AG10803 (cell line): ENCODE measurements at regions not wholly inside any gene's neighbourhood (a gene's known extent, or its start where the extent isn't known, plus 50 kb on each side); places are given as distances from the start of the nearest gene placed in this dataset.
A peak's percentile ranks its signal among the peaks of the same experiment; 100 is the strongest.

ENCODE experiments used
- DNase-seq: peaks from one replicate; pipeline ENCODE4 v3.0.0; 2010; ENCODE audit warnings: low read depth
- H3K4me3 ChIP-seq: 2 replicates; pipeline ENCODE4 v1.5.1; 2011; ENCODE audit warnings: mild to moderate bottlenecking, low read length, control low read depth
- TF ChIP-seq, protein P1 (sequence below): conservative IDR thresholded peaks from 2 replicates; pipeline ENCODE4 v1.5.1; 2011; ENCODE audit warnings: mild to moderate bottlenecking, low read length, control low read depth, inconsistent platforms

DNA sequence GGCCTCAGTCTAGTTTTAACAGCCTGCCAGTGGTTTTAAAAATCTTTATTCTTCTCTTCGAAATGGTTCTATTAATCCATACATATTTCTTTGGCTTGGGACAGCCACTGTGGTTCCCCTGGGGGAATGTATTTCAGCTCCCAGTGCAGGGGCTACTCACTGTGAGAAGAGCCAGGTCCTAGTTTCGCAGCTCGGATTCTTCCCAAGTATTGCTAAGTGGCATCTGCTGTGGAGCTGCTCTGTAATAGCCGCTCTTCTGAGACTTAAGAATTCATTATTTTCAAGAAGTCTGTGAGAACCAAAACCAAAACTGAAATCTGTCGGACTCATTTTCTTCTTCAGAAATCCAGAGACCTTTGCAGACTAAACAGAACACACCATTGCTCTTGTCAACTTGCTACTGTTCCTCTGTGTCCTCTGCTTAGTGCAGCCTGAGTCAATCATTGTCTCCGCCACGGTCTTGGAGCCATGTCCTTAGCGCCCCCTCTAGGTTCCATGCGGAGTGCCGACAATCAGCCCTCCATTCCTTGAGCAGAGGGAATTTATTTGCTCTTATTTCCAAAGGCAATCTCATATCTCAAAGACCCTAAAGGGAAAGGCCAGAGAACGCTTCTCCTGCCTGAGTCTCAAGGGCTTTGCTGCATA is 478.2 kb downstream of the SPATA31D1 start:
- H3K4me3 ChIP-seq, result no peak overlapping the region
- DNase-seq, result peak; percentile 25
- TF ChIP-seq, protein P1, sequence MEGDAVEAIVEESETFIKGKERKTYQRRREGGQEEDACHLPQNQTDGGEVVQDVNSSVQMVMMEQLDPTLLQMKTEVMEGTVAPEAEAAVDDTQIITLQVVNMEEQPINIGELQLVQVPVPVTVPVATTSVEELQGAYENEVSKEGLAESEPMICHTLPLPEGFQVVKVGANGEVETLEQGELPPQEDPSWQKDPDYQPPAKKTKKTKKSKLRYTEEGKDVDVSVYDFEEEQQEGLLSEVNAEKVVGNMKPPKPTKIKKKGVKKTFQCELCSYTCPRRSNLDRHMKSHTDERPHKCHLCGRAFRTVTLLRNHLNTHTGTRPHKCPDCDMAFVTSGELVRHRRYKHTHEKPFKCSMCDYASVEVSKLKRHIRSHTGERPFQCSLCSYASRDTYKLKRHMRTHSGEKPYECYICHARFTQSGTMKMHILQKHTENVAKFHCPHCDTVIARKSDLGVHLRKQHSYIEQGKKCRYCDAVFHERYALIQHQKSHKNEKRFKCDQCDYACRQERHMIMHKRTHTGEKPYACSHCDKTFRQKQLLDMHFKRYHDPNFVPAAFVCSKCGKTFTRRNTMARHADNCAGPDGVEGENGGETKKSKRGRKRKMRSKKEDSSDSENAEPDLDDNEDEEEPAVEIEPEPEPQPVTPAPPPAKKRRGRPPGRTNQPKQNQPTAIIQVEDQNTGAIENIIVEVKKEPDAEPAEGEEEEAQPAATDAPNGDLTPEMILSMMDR, result peak; percentile 52

DNA sequence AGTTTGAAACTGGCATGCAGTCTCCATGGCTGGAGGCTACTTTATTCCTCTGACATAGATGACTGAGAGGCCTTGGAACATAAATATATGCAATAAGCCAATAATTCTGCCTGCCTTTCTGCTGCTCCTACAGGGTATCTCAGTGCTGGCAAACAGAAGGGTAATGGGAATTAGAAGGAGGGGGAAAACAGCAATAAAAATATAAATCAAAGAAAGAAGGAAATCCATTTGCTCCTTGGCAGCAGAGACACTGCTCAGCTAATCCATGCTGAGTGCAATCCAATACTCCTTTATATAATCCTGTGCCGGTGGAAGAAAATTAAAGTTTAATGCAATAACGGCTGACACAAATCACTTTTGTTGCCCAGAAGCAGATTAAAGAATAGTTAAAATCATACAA is 478.9 kb downstream of the SPATA31D1 start:
- H3K4me3 ChIP-seq, result no peak overlapping the region
- TF ChIP-seq, protein P1, result no peak
- DNase-seq, result no peak

DNA sequence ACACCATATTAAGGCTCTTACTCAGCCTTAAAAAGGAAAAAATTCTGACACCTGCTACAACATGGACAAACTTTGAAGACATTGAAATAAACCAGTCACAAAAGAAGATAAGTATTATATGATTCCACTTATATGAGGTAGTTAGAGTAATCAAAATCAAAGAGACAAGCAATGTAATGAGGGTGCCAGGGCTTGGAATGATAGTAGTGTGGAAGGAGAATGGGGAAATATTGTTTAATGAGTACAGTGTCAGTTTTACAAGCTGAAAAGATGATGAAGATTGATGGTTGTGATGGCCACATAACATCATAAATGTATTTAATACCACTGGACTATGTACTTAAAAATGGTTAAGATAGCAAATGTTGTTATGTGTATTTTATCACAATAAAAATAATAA is 485.7 kb downstream of the SPATA31D1 start:
- no peak overlapping the region for H3K4me3 ChIP-seq
- DNase-seq, result no peak

DNA sequence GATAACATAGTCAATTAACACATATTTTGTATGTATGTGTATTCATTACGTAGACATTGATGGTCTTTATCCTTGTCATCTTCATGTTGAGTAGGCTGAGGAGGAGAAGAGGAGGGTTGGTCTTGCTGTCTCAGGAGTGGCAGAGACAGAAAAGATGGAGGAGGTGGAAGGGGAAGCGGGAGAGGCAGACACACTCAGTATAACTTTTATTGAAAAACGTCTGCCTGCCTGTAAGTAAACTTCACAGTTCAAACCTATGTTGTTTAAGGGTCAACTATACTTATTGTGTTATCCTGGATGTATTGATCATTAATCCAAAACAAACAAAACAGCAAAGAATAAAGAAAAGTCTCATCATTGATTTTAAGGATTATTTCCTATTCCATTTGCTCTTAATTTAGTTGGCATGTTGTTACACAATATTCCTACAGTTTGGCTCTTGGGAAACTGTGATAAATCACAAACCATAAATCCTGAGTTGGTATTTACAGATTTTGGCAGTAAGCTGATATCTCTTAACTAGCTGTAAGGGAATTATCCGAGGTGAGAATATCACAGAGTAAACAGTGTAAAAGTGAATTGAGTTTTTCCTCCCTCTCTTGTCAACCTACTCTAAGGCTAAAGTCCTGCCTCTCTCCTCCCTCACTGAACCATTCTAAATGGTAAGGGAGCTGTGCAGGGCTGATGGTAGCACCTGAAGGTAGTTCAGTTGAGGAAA is 487.2 kb downstream of the SPATA31D1 start:
- no peak overlapping the region for H3K4me3 ChIP-seq
- TF ChIP-seq, protein P1, result no peak
- no peak for DNase-seq

More for the DNA sequence above, 485.7 kb downstream of the SPATA31D1 start:
- TF ChIP-seq, protein P1, result no peak

DNA sequence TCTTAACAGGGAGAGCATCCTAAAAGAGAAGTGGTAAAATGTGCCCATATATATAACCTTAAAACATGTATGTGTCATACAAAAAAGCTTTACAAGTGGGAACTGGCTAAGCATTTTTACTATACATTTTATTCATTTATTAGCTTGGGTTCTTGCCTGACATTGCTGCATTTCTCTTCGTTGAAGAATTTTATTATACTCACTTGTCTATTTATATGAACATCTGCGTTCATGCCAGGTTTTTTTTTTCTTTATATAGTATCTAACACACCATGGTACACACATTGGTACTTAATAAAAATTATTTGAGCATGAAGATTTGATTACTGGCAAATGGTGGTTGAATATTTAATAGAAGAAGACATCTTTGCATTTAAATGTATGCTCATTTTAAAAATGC is 492.3 kb downstream of the SPATA31D1 start:
- H3K4me3 ChIP-seq, result no peak overlapping the region
- TF ChIP-seq, protein P1, result no peak
- DNase-seq, result no peak

DNA sequence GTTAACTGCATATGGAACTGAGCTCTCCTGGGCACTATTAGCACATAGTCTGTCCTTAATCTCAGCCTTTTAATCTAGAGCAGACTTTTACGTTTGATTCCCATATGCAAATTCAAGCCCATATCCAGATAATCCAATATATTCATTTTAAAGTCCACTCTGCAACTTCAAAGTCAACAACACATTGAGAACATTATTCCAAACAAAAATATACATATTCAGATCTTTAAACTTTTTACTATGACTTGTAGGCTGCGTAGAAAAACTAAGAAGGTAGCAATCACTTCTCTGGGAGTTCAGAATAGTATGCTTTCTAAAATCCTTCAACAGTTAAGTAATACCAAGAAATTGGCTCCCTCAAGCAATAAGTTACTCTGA is 499.4 kb downstream of the SPATA31D1 start:
- H3K4me3 ChIP-seq, result no peak overlapping the region
- no peak for DNase-seq
- TF ChIP-seq, protein P1, result no peak
